Mucosa of descending colon (tissue), 3 donors: ENCODE measurements at regions not wholly inside any gene's neighbourhood (a gene's known extent, or its start where the extent isn't known, plus 50 kb on each side); places are given as distances from the start of the nearest gene placed in this dataset.
"Not testable (repeated sequence)": the region's sequence is repeated elsewhere in the genome, so short reads cannot be mapped to it uniquely, and the experiment has no call there.

Experiments
- ATAC-seq: fragments of 200-7000 bp; cut with Tn5 transposase; one replicate; pipeline ENCODE4 v1.9.1; 2020; ENCODE audit warnings: mild to moderate bottlenecking, moderate library complexity
- DNase-seq, 3 donors: peaks; one replicate each; pipeline ENCODE4 v3.0.0-alpha.2; 2020
- H3K36me3 ChIP-seq: fragments of 200-600 bp; one replicate; pipeline ENCODE4 v1.8.0; 2021; ENCODE audit warnings: low read depth, mild to moderate bottlenecking
- H3K4me1 ChIP-seq: fragments of 200-600 bp; one replicate; pipeline ENCODE4 v1.8.0; 2021; ENCODE audit warnings: low read depth, mild to moderate bottlenecking
- H3K4me3 ChIP-seq: fragments of 200-600 bp; one replicate; pipeline ENCODE4 v1.8.0; 2021; ENCODE audit warnings: mild to moderate bottlenecking
- H3K9me3 ChIP-seq: fragments of 200-600 bp; one replicate; pipeline ENCODE4 v1.8.0; 2021; ENCODE audit warnings: mild to moderate bottlenecking
- intact Hi-C, 2 donors: fragments of 100-400 bp; cut with DNase I in 1 of 2; cut with micrococcal nuclease in 1 of 2; formaldehyde crosslinking; loops; one replicate each; pipeline versions ENCODE4 v1.11.0 to v1.11.1; 2022; cut with DNase I, micrococcal nuclease
- TF ChIP-seq, protein P1 (sequence below): fragments of 200-600 bp; IDR thresholded peaks from one replicate; pipeline ENCODE4 v1.8.0; 2022; ENCODE audit warnings: antibody characterized with exemption, mild to moderate bottlenecking
- donor health status: DM: no; HTN: no; CAD: no; lungs with moderate emphysema.
- donor health status: DM: no; HTN: no; CAD: no.
- donor health status: DM: no; HTN: yes; CAD: no.

GRCh38 chr2:34810456-34810855, 1211.4 kb upstream of the FAM98A start:
- intact Hi-C loops = no loop called here

GRCh38 chr2:34808426-34808825, 1209.3 kb upstream of the FAM98A start:
- Histone ChIP-seq H3K9me3 (no peaks in the 10 kb centered on the region), H3K4me1 (no peaks in the 10 kb centered on the region), H3K4me3 (no peak overlapping the region), H3K36me3 (no peaks in the 10 kb centered on the region)
- TF ChIP-seq, protein P1, sequence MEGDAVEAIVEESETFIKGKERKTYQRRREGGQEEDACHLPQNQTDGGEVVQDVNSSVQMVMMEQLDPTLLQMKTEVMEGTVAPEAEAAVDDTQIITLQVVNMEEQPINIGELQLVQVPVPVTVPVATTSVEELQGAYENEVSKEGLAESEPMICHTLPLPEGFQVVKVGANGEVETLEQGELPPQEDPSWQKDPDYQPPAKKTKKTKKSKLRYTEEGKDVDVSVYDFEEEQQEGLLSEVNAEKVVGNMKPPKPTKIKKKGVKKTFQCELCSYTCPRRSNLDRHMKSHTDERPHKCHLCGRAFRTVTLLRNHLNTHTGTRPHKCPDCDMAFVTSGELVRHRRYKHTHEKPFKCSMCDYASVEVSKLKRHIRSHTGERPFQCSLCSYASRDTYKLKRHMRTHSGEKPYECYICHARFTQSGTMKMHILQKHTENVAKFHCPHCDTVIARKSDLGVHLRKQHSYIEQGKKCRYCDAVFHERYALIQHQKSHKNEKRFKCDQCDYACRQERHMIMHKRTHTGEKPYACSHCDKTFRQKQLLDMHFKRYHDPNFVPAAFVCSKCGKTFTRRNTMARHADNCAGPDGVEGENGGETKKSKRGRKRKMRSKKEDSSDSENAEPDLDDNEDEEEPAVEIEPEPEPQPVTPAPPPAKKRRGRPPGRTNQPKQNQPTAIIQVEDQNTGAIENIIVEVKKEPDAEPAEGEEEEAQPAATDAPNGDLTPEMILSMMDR = no peak
- ATAC-seq (no peak), DNase-seq (no peak)
- intact Hi-C loops = no loop called here

More at GRCh38 chr2:34810456-34810855, 1211.4 kb upstream of the FAM98A start:
- TF ChIP-seq, protein P1 = no peak
- Histone ChIP-seq H3K36me3 (no peaks in the 10 kb centered on the region), H3K4me1 (no peaks in the 10 kb centered on the region), H3K4me3 (no peak overlapping the region), H3K9me3 (no peaks in the 10 kb centered on the region)
- ATAC-seq (no peak), DNase-seq (no peak)

DNA sequence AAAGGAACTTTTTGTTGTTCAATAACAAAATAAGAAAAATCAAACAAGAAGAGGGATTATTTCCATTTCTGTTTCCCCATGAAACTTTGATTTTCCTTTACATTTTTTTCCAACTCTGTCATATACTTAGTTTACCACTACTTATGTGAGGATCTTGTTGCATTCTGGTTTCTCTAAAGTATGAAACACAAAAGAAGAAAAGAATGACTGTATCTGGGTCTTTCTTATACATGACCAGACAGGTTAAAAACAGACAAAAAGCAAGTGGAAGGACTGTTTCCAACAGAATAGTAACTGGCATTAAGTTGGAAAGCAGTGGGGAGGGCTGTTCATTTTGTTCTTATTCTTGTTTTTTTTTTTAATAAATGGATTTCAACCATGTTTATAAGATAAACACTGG, 1207.8 kb upstream of the FAM98A start:
- no peak overlapping the region for H3K4me3 ChIP-seq
- ATAC-seq = no peak
- TF ChIP-seq, protein P1 = no peak
- H3K36me3 ChIP-seq = no peaks in the 10 kb centered on the region
- H3K9me3 ChIP-seq = no peaks in the 10 kb centered on the region
- intact Hi-C loops = no loop called here
- no peaks in the 10 kb centered on the region for H3K4me1 ChIP-seq
- DNase-seq = no peak

DNA sequence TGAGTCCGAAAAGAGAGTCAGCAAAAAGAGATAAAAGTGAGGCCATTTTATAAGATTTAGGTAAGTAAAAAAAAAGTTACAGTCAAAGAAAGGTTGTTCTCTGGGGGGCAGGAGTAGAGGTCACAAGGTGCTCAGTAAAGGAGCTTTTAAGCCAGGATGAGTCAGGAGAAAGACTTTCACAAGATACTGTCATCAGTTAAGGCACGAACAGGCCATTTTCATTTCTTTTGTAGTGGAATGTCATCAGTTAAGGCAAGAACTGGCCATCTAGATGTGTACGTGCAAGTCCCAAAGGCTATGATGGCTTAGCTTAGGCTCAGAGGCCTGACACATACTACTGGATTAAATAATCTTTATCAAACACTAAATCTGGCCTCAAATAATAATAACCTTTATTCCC, 1207.3 kb upstream of the FAM98A start:
- H3K9me3 ChIP-seq = no peaks in the 10 kb centered on the region
- H3K4me1 ChIP-seq = no peaks in the 10 kb centered on the region
- H3K36me3 ChIP-seq = no peaks in the 10 kb centered on the region
- DNase-seq (no peak), ATAC-seq (no peak)
- TF ChIP-seq, protein P1 = no peak
- no peak overlapping the region for H3K4me3 ChIP-seq
- intact Hi-C loops = no loop called here

- intact Hi-C loops = no loop called here
- Histone ChIP-seq H3K4me1 (no peaks in the 10 kb centered on the region), H3K36me3 (no peaks in the 10 kb centered on the region), H3K4me3 (no peak overlapping the region), H3K9me3 (no peaks in the 10 kb centered on the region)
- TF ChIP-seq, protein P1 = no peak
- ATAC-seq (no peak), DNase-seq (no peak)
Measured at GRCh38 chr2:34799556-34799955, 1200.5 kb upstream of the FAM98A start.

- H3K9me3 ChIP-seq, H3K4me1 ChIP-seq, ATAC-seq, H3K36me3 ChIP-seq, H3K4me3 ChIP-seq, DNase-seq, intact Hi-C loops: not testable (repeated sequence)
Measured at GRCh38 chr2:34795586-34795985, 1196.5 kb upstream of the FAM98A start.
